HepG2 (cell line): ENCODE measurements at regions not wholly inside any gene's neighbourhood (a gene's known extent, or its start where the extent isn't known, plus 50 kb on each side); places are given as distances from the start of the nearest gene placed in this dataset.

Experiments
- ATAC-seq: fragments of 200-7000 bp; cut with Tn5 transposase; 3 replicates; pipeline ENCODE4 v1.9.1; 2020; ENCODE audit warnings: mild to moderate bottlenecking, moderate library complexity
- BruUV-seq: library from RNA; stranded (reverse); fragments of 400-500 nt; replicated peaks from 2 replicates; lab custom pipeline; 2021; lab: Mats Ljungman, UMichigan
- CTCF ChIA-PET: fragments of 300-600 bp; formaldehyde crosslinking; extraction: SDS; loops from one replicate; lab custom pipeline; 2021; ENCODE audit warnings: low total read pairs, inconsistent platforms, low intra/inter-chr PET ratio; lab: Yijun Ruan, JAX
- POLR2A ChIA-PET: fragments of 350-600 bp; sonication (Branson Sonifier 250); formaldehyde crosslinking; loops from one replicate; lab custom pipeline; 2020; ENCODE audit warnings: antibody characterized with exemption, inconsistent platforms; lab: Yijun Ruan, JAX
- DNase-seq: peaks from one replicate; pipeline ENCODE4 v3.0.0-alpha.2; 2015; ENCODE audit warnings: low spot score
- FAIRE-seq: peaks from 3 replicates; lab custom pipeline; 2011; peaks lifted over from hg19 to GRCh38; lab: Jason Lieb, UNC
- H2AFZ ChIP-seq: one replicate; pipeline ENCODE4 v1.6.1; 2011; ENCODE audit warnings: low read length, inconsistent platforms
- H3K27ac ChIP-seq: fragments of 300-600 bp; 3 replicates; pipeline ENCODE4 v1.8.0; 2011; ENCODE audit warnings: mixed run types, mild to moderate bottlenecking, mixed read lengths, low read length, inconsistent platforms; ENCODE audit not compliant: insufficient read depth; ENCODE audit errors: extremely low read length
- H3K27me3 ChIP-seq, 2 experiments: fragments of 200-600 bp in 1 of 2; 2 replicates in 1 of 2; 3 replicates in 1 of 2; pipeline versions ENCODE4 v1.6.0 to v1.8.0; 2011; ENCODE audit warnings: low read length in 2 of 2, mild to moderate bottlenecking in 2 of 2, moderate library complexity in 2 of 2, inconsistent platforms in 1 of 2; ENCODE audit not compliant: insufficient read depth in 2 of 2, control insufficient read depth in 1 of 2
- H3K36me3 ChIP-seq, 2 experiments: fragments of 200-600 bp in 1 of 2; replicated peaks in 1 of 2; 2 replicates in 1 of 2; 3 replicates in 1 of 2; pipeline versions ENCODE4 v1.5.1 to v1.8.0; 2011; ENCODE audit warnings: low read length in 2 of 2, inconsistent platforms in 1 of 2; ENCODE audit not compliant: insufficient read depth in 2 of 2, control insufficient read depth in 1 of 2
- H3K4me1 ChIP-seq: 2 replicates; pipeline ENCODE4 v1.5.1; 2012; ENCODE audit warnings: low read length, inconsistent platforms; ENCODE audit not compliant: insufficient read depth
- H3K4me2 ChIP-seq: 2 replicates; pipeline ENCODE4 v1.6.0; 2011; ENCODE audit warnings: low read depth, low read length, inconsistent platforms
- H3K4me3 ChIP-seq, 3 experiments: fragments of 200-600 bp in 1 of 3; sonication (generic), shearing (Covaris generic) in 1 of 3; replicated peaks in 1 of 3; 2 replicates each; pipeline ENCODE4 v1.5.1; 2011 to 2016; ENCODE audit warnings: low read length in 3 of 3, inconsistent platforms in 2 of 3, low read depth in 2 of 3, mild to moderate bottlenecking in 2 of 3, control low read depth in 1 of 3, mixed read lengths in 1 of 3; ENCODE audit not compliant: insufficient read depth in 1 of 3
- H3K79me2 ChIP-seq: one replicate; pipeline ENCODE4 v1.6.1; 2011; ENCODE audit warnings: low read length, inconsistent platforms; ENCODE audit not compliant: insufficient read depth
- H3K9ac ChIP-seq: 2 replicates; pipeline ENCODE4 v1.6.0; 2011; ENCODE audit warnings: mild to moderate bottlenecking, low read depth, low read length, inconsistent platforms; ENCODE audit not compliant: insufficient read depth
- H3K9me3 ChIP-seq: 2 replicates; pipeline ENCODE4 v1.5.1; 2012; ENCODE audit warnings: mild to moderate bottlenecking, low read length
- H4K20me1 ChIP-seq: 2 replicates; pipeline ENCODE4 v1.6.0; 2011; ENCODE audit warnings: inconsistent platforms, mild to moderate bottlenecking, low read length, moderate library complexity; ENCODE audit not compliant: insufficient read depth
- ELF4 ChIP-seq: sonication (generic); formaldehyde crosslinking; IDR thresholded peaks from 2 replicates; pipeline ENCODE4 v1.5.0; 2020; ENCODE audit warnings: missing genetic modification reagents, mild to moderate bottlenecking, moderate library complexity, borderline replicate concordance
- FOXJ3 ChIP-seq: sonication (generic); formaldehyde crosslinking; IDR thresholded peaks from 2 replicates; pipeline ENCODE4 v1.4.0; 2020; ENCODE audit warnings: missing genetic modification reagents, mild to moderate bottlenecking, borderline replicate concordance
- KDM5B ChIP-seq: sonication (generic); formaldehyde crosslinking; IDR thresholded peaks from 2 replicates; pipeline ENCODE4 v1.4.0; 2020; ENCODE audit warnings: missing genetic modification reagents, mild to moderate bottlenecking, borderline replicate concordance
- MAFF ChIP-seq: IDR thresholded peaks from 2 replicates; pipeline ENCODE4 v1.6.1; 2011; ENCODE audit warnings: low read depth, low read length, improper control_type of control experiment
- MAFK ChIP-seq, 2 experiments: IDR thresholded peaks in 1 of 2; conservative IDR thresholded peaks in 1 of 2; 2 replicates each; pipeline ENCODE4 v1.6.1; 2011; ENCODE audit warnings: improper control_type of control experiment in 2 of 2, low read length in 2 of 2
- NCOA2 ChIP-seq: sonication (generic); formaldehyde crosslinking; IDR thresholded peaks from 2 replicates; pipeline ENCODE4 v1.8.0; 2022; ENCODE audit warnings: inconsistent platforms
- ZNF138 ChIP-seq: sonication (generic); formaldehyde crosslinking; IDR thresholded peaks from 2 replicates; pipeline ENCODE4 v1.5.0; 2020; ENCODE audit warnings: mild to moderate bottlenecking, low read depth, missing genetic modification reagents
- WGBS: methylation state at CpG from one replicate; pipeline ENCODE4 v1.1.6; 2017; ENCODE audit warnings: low lambda C conversion rate; 5-methylcytosine and 5-hydroxymethylcytosine counted together
- in situ Hi-C: cut with HindIII; loops from 2 replicates; pipeline ENCODE4 v1.10.0; 2017; ENCODE audit warnings: low pct_unique_long_range_greater_than_20kb; ENCODE audit not compliant: extremely low pct_ligation_motif_present
- intact Hi-C: fragments of 100-400 bp; cut with micrococcal nuclease; formaldehyde crosslinking; loops from one replicate; pipeline ENCODE4 v1.10.0; 2022; ENCODE audit not compliant: unreplicated experiment

DNA sequence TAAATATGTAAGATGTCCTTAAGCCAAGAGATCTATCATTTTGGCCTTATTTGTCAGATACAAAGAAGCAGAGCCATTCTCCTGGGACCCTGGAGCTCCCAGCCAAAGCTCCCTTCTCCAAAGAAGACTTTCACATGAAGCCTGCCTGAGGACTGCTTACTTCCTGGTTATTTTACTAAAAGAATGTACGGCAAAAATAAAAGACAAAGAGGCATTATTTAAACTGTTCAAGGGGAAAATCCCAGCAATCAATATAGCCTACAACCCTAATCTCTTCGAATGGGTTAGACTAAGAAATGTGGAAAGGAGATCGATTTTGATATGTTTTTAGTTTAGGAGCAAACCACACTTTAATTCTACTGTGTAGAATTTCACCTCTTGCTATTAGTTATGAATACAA is 237.9 kb upstream of the CTBP2 start:
- TF ChIP-seq ZNF138 (no peak), FOXJ3 (CRISPR knock-in tag) (no peak), KDM5B (no peak), ELF4 (CRISPR knock-in tag) (no peak)
- FAIRE-seq (no peak), DNase-seq (no peak), ATAC-seq (no peak)
- in situ Hi-C loops = no loop called here
- Histone ChIP-seq H3K4me2 (no peak overlapping the region), H4K20me1 (no peaks in the 10 kb centered on the region), H2AFZ (no peak overlapping the region), H3K27me3 (no peaks in the 10 kb centered on the region; a peak in 1 of 5 replicates), H3K9me3 (no peaks in the 10 kb centered on the region), H3K27ac (no peak overlapping the region), H3K79me2 (no peaks in the 10 kb centered on the region), H3K9ac (no peak overlapping the region), H3K4me3 (no peak overlapping the region), H3K4me1 (no peaks in the 10 kb centered on the region), H3K36me3 (no peaks in the 10 kb centered on the region)
- intact Hi-C loops = no loop called here
- ChIA-PET CTCF (no interaction called here), POLR2A (no interaction called here)
- WGBS = 1% methylated on average over 3 of the region's 3 CpGs
- no TSS peak for BruUV-seq

DNA sequence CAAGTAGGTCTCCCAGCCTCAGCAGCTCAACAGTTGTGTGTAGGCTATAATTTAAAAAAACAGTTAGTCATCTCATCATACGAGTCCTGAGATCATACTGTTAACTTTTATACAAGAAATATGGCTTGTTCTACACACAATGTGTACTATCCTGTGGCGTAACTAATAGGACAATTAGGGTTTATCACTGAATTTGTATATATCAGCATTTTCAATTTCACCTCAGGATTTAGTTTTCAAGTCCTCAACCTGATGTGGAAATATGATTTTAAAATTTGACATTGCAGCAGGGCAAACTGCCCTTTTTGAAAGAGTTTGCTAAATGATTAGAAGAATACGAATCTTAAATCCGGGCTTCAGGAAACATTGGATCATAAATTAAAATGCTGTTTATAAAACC is 237.2 kb upstream of the CTBP2 start:
- no peak for FAIRE-seq
- ChIA-PET CTCF (no interaction called here), POLR2A (no interaction called here)
- DNase-seq = no peak
- Histone ChIP-seq H3K9ac (no peak overlapping the region), H3K4me2 (no peak overlapping the region), H3K27me3 (no peaks in the 10 kb centered on the region; a peak in 1 of 5 replicates), H3K9me3 (no peaks in the 10 kb centered on the region), H3K27ac (no peak overlapping the region), H3K4me1 (no peaks in the 10 kb centered on the region), H4K20me1 (no peaks in the 10 kb centered on the region), H2AFZ (no peak overlapping the region), H3K4me3 (no peak overlapping the region), H3K36me3 (no peaks in the 10 kb centered on the region), H3K79me2 (no peaks in the 10 kb centered on the region)
- WGBS = under 1% methylated on average over 4 of the region's 4 CpGs
- BruUV-seq = no TSS peak
- in situ Hi-C loops (no loop called here), intact Hi-C loops (no loop called here)
- ATAC-seq = no peak
- peak; percentile 59 to 64; a peak in 3 of 4 replicates for TF ChIP-seq MAFK (conservative IDR thresholded peaks at IDR 0.05 in 1 of 2, IDR thresholded peaks at IDR 0.05 in 1 of 2; ENCODE audit: low read length in 2 of 2)
- no peak for TF ChIP-seq NCOA2 (CRISPR knock-in tag)
- peak; percentile 48; the same call in 1 of the 2 replicates for TF ChIP-seq MAFF
